OCI-LY7 (cell line): ENCODE measurements at regions not wholly inside any gene's neighbourhood (a gene's known extent, or its start where the extent isn't known, plus 50 kb on each side); places are given as distances from the start of the nearest gene placed in this dataset.

Experiments used
- EZH2phosphoT487 ChIP-seq: fragments of 200-600 bp; sonication (generic); IDR thresholded peaks from 2 replicates; pipeline ENCODE4 v1.6.1; 2018; ENCODE audit warnings: low read depth, borderline replicate concordance, mild to moderate bottlenecking, mixed run types, antibody characterized with exemption, low read length, moderate library complexity, mixed read lengths
- TF ChIP-seq, protein P1 (sequence below): fragments of 200-600 bp; sonication (generic); conservative IDR thresholded peaks from 2 replicates; pipeline ENCODE4 v1.5.1; 2014; ENCODE audit warnings: mild to moderate bottlenecking, antibody characterized with exemption, low read length, moderate library complexity, mixed read lengths

DNA sequence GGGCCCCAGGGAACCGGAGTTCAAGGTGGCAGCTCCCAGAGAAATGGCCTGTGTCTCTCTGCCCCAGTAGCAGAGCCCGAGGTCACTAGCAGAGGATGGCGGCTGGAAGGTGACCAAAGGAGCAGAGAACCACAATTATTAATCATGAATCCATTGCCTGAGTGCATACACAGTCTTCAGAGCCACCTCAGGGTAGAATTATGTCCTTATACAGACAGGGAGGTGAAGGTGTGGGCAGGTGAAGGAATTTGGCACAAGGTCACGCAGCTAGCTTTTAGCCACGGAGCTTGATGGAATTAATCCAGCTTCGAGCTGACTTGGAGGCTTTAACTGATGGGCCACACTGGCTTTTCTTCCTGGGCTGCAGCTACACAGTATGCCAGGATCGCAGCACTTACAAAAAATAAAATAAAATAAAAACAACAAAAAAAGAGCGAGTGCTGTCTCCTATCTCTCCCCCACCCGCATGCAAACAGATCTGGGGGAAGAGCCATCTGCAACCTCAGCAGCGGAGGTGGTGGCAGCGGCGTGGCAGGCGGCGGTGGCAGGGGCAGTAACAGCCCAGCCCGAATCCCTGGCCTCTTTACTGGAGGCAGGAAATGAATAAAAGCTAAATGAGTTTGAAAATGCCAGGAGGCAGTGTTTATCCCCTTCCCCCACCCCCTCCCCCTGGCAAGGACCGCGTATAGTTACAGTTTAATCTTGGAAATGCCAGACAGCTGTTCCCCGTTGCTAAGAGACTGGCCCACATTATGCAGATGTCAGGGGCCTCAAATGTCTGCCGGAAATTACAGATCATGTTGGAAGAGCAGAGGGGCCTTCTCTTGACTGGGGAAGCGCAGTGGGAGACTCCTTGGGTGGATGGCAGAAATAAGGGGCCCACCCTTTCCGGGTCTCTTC lies 93.5 kb downstream of the LRRC74A start:
- TF ChIP-seq, protein P1, sequence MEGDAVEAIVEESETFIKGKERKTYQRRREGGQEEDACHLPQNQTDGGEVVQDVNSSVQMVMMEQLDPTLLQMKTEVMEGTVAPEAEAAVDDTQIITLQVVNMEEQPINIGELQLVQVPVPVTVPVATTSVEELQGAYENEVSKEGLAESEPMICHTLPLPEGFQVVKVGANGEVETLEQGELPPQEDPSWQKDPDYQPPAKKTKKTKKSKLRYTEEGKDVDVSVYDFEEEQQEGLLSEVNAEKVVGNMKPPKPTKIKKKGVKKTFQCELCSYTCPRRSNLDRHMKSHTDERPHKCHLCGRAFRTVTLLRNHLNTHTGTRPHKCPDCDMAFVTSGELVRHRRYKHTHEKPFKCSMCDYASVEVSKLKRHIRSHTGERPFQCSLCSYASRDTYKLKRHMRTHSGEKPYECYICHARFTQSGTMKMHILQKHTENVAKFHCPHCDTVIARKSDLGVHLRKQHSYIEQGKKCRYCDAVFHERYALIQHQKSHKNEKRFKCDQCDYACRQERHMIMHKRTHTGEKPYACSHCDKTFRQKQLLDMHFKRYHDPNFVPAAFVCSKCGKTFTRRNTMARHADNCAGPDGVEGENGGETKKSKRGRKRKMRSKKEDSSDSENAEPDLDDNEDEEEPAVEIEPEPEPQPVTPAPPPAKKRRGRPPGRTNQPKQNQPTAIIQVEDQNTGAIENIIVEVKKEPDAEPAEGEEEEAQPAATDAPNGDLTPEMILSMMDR: no peak
- TF ChIP-seq EZH2phosphoT487: no peak
